H1 (cell line): ENCODE measurements at regions not wholly inside any gene's neighbourhood (a gene's known extent, or its start where the extent isn't known, plus 50 kb on each side); places are given as distances from the start of the nearest gene placed in this dataset.

Experiments used
- CTCF ChIA-PET: fragments of 300-600 bp; sonication (Branson Sonifier 250); formaldehyde crosslinking; loops from one replicate; lab custom pipeline; 2021; ENCODE audit not compliant: partially characterized antibody; lab: Charles Lee
- POLR2A ChIA-PET: fragments of 300-600 bp; sonication (Branson Sonifier 250); formaldehyde crosslinking; loops from one replicate; lab custom pipeline; 2021; ENCODE audit warnings: inconsistent platforms; ENCODE audit not compliant: partially characterized antibody; lab: Charles Lee
- DNase-seq, 2 experiments: peaks; one replicate each; pipeline versions ENCODE4 v3.0.0 to v3.0.0-alpha.2; 2010 to 2022; ENCODE audit warnings: low spot score in 2 of 2, low read depth in 1 of 2, mixed read lengths in 1 of 2
- FAIRE-seq: peaks from 2 replicates; lab custom pipeline; 2011; peaks lifted over from hg19 to GRCh38; lab: Jason Lieb, UNC
- H2AFZ ChIP-seq: 2 replicates; pipeline ENCODE4 v1.8.1; 2012; ENCODE audit warnings: low read length, inconsistent platforms
- H2AK5ac ChIP-seq: 2 replicates; pipeline ENCODE4 v1.6.1; 2013; ENCODE audit warnings: low read depth, low read length
- H2BK120ac ChIP-seq: replicated peaks from 2 replicates; pipeline ENCODE3; 2013; ENCODE audit warnings: low read depth, low read length, inconsistent platforms
- H2BK12ac ChIP-seq: 2 replicates; pipeline ENCODE4 v1.6.1; 2013; ENCODE audit warnings: low read depth, low read length
- H2BK15ac ChIP-seq: 2 replicates; pipeline ENCODE4 v1.6.1; 2013; ENCODE audit warnings: low read length
- H2BK20ac ChIP-seq: 2 replicates; pipeline ENCODE4 v1.6.1; 2013; ENCODE audit warnings: low read length
- H2BK5ac ChIP-seq: 2 replicates; pipeline ENCODE4 v1.6.1; 2013; ENCODE audit warnings: low read depth, low read length
- H3K14ac ChIP-seq: 2 replicates; pipeline ENCODE4 v1.6.1; 2013; ENCODE audit warnings: inconsistent platforms; ENCODE audit not compliant: insufficient read length
- H3K18ac ChIP-seq: 2 replicates; pipeline ENCODE4 v1.6.1; 2013; ENCODE audit warnings: low read length; ENCODE audit errors: extremely low read depth
- H3K23ac ChIP-seq: 2 replicates; pipeline ENCODE4 v1.6.1; 2013; ENCODE audit warnings: inconsistent platforms; ENCODE audit not compliant: insufficient read length
- H3K23me2 ChIP-seq: 2 replicates; pipeline ENCODE4 v1.6.1; 2013; ENCODE audit warnings: low read depth, low read length
- H3K27ac ChIP-seq: 2 replicates; pipeline ENCODE4 v1.6.1; 2011; ENCODE audit warnings: low read depth, low read length, inconsistent platforms
- H3K27me3 ChIP-seq, 4 experiments: replicated peaks in 1 of 4; 1 replicate in 1 of 4; 2 replicates in 3 of 4; pipeline versions ENCODE4 v1.6.1 to v1.8.1; 2011 to 2013; ENCODE audit warnings: low read length in 3 of 4, mild to moderate bottlenecking in 3 of 4, inconsistent platforms in 2 of 4, mixed read lengths in 2 of 4, moderate library complexity in 1 of 4; ENCODE audit not compliant: control insufficient read depth in 3 of 4, insufficient read depth in 3 of 4; ENCODE audit errors: extremely low read depth in 1 of 4
- H3K36me3 ChIP-seq, 4 experiments: 2 replicates each; pipeline versions ENCODE4 v1.6.1 to v1.8.1; 2011 to 2013; ENCODE audit warnings: mild to moderate bottlenecking in 4 of 4, low read length in 3 of 4, moderate library complexity in 2 of 4, control low read depth in 1 of 4, inconsistent platforms in 1 of 4; ENCODE audit not compliant: insufficient read depth in 4 of 4, control insufficient read depth in 2 of 4
- H3K4ac ChIP-seq: replicated peaks from 2 replicates; pipeline ENCODE3; 2013; ENCODE audit warnings: low read length, low read depth, mixed read lengths, inconsistent platforms; ENCODE audit not compliant: insufficient read length
- H3K4me1 ChIP-seq, 4 experiments: replicated peaks in 1 of 4; 1 replicate in 1 of 4; 2 replicates in 3 of 4; pipeline versions ENCODE4 v1.6.1 to v1.8.1; 2011 to 2013; ENCODE audit warnings: low read length in 3 of 4, inconsistent platforms in 2 of 4, mixed read lengths in 1 of 4; ENCODE audit not compliant: insufficient read depth in 4 of 4, control insufficient read depth in 3 of 4
- H3K4me2 ChIP-seq, 2 experiments: 2 replicates each; pipeline versions ENCODE4 v1.6.1 to v1.8.1; 2011 to 2013; ENCODE audit warnings: low read depth in 2 of 2, low read length in 2 of 2, control low read depth in 1 of 2, inconsistent platforms in 1 of 2, mild to moderate bottlenecking in 1 of 2; ENCODE audit not compliant: insufficient read depth in 1 of 2
- H3K4me3 ChIP-seq, 4 experiments: fragments of 200-600, 300-600 bp in 1 of 4; sonication (generic), shearing (Covaris generic), sonication (Bioruptor Twin) in 1 of 4; 2 replicates each; pipeline versions ENCODE4 v1.5.1 to v1.8.1; 2011 to 2016; ENCODE audit warnings: low read length in 4 of 4, low read depth in 3 of 4, control low read depth in 2 of 4, inconsistent platforms in 2 of 4, mild to moderate bottlenecking in 2 of 4, mixed read lengths in 1 of 4, moderate library complexity in 1 of 4; ENCODE audit not compliant: insufficient read depth in 2 of 4; ENCODE audit errors: extremely low read depth in 1 of 4
- H3K56ac ChIP-seq: replicated peaks from 2 replicates; pipeline ENCODE3; 2013; ENCODE audit warnings: low read depth, mild to moderate bottlenecking, mixed read lengths, low read length, inconsistent platforms; ENCODE audit not compliant: insufficient read length
- H3K79me1 ChIP-seq: 2 replicates; pipeline ENCODE4 v1.6.1; 2013; ENCODE audit warnings: low read depth, low read length, control low read depth
- H3K79me2 ChIP-seq, 2 experiments: 2 replicates each; pipeline versions ENCODE4 v1.6.1 to v1.8.1; 2012 to 2013; ENCODE audit warnings: low read length in 2 of 2, mild to moderate bottlenecking in 2 of 2, inconsistent platforms in 1 of 2; ENCODE audit not compliant: insufficient read depth in 2 of 2, control insufficient read depth in 1 of 2
- H3K9ac ChIP-seq, 4 experiments: replicated peaks in 1 of 4; 1 replicate in 1 of 4; 2 replicates in 3 of 4; pipeline versions ENCODE4 v1.6.1 to v1.8.1; 2011 to 2013; ENCODE audit warnings: low read depth in 3 of 4, low read length in 3 of 4, control low read depth in 2 of 4, mild to moderate bottlenecking in 2 of 4, moderate library complexity in 2 of 4, inconsistent platforms in 1 of 4; ENCODE audit errors: extremely low read depth in 1 of 4
- H3K9me3 ChIP-seq, 2 experiments: 2 replicates each; pipeline versions ENCODE4 v1.6.1 to v1.8.1; 2012 to 2013; ENCODE audit warnings: mild to moderate bottlenecking in 2 of 2, moderate library complexity in 2 of 2, control low read depth in 1 of 2, inconsistent platforms in 1 of 2, low read depth in 1 of 2, low read length in 1 of 2, mixed read lengths in 1 of 2; ENCODE audit not compliant: insufficient read depth in 2 of 2
- H4K20me1 ChIP-seq, 2 experiments: replicated peaks in 1 of 2; 2 replicates each; pipeline versions ENCODE3 to v1.8.1; 2011 to 2013; ENCODE audit warnings: inconsistent platforms in 2 of 2, low read length in 2 of 2, mild to moderate bottlenecking in 1 of 2; ENCODE audit not compliant: insufficient read depth in 2 of 2, control insufficient read depth in 1 of 2
- H4K5ac ChIP-seq: 2 replicates; pipeline ENCODE4 v1.6.1; 2013; ENCODE audit warnings: low read length, low read depth, mixed read lengths, inconsistent platforms; ENCODE audit not compliant: insufficient read length
- H4K8ac ChIP-seq: 2 replicates; pipeline ENCODE4 v1.8.0; 2013; ENCODE audit warnings: mild to moderate bottlenecking, moderate library complexity, low read length, inconsistent platforms; ENCODE audit not compliant: insufficient read depth; ENCODE audit errors: extremely low read depth
- H4K91ac ChIP-seq: replicated peaks from 2 replicates; pipeline ENCODE3; 2013; ENCODE audit warnings: low read length, mixed read lengths, inconsistent platforms; ENCODE audit not compliant: insufficient read length
- CBX8 ChIP-seq: fragments of 300-800, 300-1000 bp; sonication (generic); IDR thresholded peaks from 2 replicates; pipeline ENCODE4 v1.7.1; 2016; ENCODE audit warnings: low read depth, low read length, borderline replicate concordance
- EZH2 ChIP-seq: fragments of 200-600 bp; sonication (generic); IDR thresholded peaks from 2 replicates; pipeline ENCODE4 v1.7.1; 2012; ENCODE audit warnings: low read depth, mild to moderate bottlenecking, moderate library complexity, low read length, inconsistent platforms; ENCODE audit not compliant: severe bottlenecking
- GABPA ChIP-seq: IDR thresholded peaks from 2 replicates; pipeline ENCODE4 v1.6.1; 2011; ENCODE audit warnings: mild to moderate bottlenecking, low read length, moderate library complexity, borderline replicate concordance; ENCODE audit not compliant: insufficient read depth
- KDM4A ChIP-seq: IDR thresholded peaks from one replicate; pipeline ENCODE4 v1.7.1; 2012; ENCODE audit warnings: low read depth, mild to moderate bottlenecking, moderate library complexity, low read length, inconsistent platforms; ENCODE audit not compliant: severe bottlenecking
- KDM5A ChIP-seq: fragments of 200-600 bp; IDR thresholded peaks from 2 replicates; pipeline ENCODE4 v1.7.1; 2012; ENCODE audit warnings: mild to moderate bottlenecking, low read length, inconsistent platforms, mixed read lengths
- MAFK ChIP-seq: IDR thresholded peaks from 2 replicates; pipeline ENCODE4 v1.6.1; 2012; ENCODE audit warnings: low read depth, mild to moderate bottlenecking, improper control_type of control experiment, low read length
- PHF8 ChIP-seq: fragments of 200-600 bp; sonication (generic); conservative IDR thresholded peaks from 2 replicates; pipeline ENCODE4 v1.7.1; 2012; ENCODE audit warnings: low read depth, mild to moderate bottlenecking, inconsistent platforms, low read length, moderate library complexity
- RBBP5 ChIP-seq: IDR thresholded peaks from 2 replicates; pipeline ENCODE4 v1.7.1; 2012; ENCODE audit warnings: low read depth, mild to moderate bottlenecking, inconsistent platforms, low read length, moderate library complexity, borderline replicate concordance
- SIN3A ChIP-seq, 2 experiments: IDR thresholded peaks in 1 of 2; conservative IDR thresholded peaks in 1 of 2; 2 replicates each; pipeline ENCODE4 v1.6.1; 2011 to 2012; ENCODE audit warnings: low read length in 2 of 2, improper control_type of control experiment in 1 of 2, low read depth in 1 of 2, mild to moderate bottlenecking in 1 of 2
- SP4 ChIP-seq: IDR thresholded peaks from 2 replicates; pipeline ENCODE4 v1.6.1; 2012; ENCODE audit warnings: low read length, inconsistent platforms
- TAF7 ChIP-seq: optimal IDR thresholded peaks from 2 replicates; pipeline ENCODE3; 2011; ENCODE audit warnings: low read depth, mild to moderate bottlenecking, inconsistent platforms, low read length, moderate library complexity, borderline replicate concordance
- WGBS, 2 experiments: shearing (Covaris generic) in 1 of 2; methylation state at CpG; one replicate each; pipeline versions ENCODE4 v1.1.6 to v1.1.7; 2013 to 2015; ENCODE audit warnings: low lambda C conversion rate in 2 of 2, mixed read lengths in 2 of 2, inconsistent platforms in 1 of 2, low coverage in 1 of 2, missing lambda C conversion rate in 1 of 2; ENCODE audit not compliant: insufficient replicate concordance in 2 of 2, insufficient coverage in 1 of 2, insufficient read length in 1 of 2; ENCODE audit errors: extremely low coverage in 1 of 2, missing lambda C conversion rate in 1 of 2; 5-methylcytosine and 5-hydroxymethylcytosine counted together
- TF ChIP-seq, protein P1 (sequence below): IDR thresholded peaks from 2 replicates; pipeline ENCODE4 v1.6.1; 2011; ENCODE audit warnings: low read depth, mild to moderate bottlenecking, low read length; ENCODE audit not compliant: insufficient read depth

DNA sequence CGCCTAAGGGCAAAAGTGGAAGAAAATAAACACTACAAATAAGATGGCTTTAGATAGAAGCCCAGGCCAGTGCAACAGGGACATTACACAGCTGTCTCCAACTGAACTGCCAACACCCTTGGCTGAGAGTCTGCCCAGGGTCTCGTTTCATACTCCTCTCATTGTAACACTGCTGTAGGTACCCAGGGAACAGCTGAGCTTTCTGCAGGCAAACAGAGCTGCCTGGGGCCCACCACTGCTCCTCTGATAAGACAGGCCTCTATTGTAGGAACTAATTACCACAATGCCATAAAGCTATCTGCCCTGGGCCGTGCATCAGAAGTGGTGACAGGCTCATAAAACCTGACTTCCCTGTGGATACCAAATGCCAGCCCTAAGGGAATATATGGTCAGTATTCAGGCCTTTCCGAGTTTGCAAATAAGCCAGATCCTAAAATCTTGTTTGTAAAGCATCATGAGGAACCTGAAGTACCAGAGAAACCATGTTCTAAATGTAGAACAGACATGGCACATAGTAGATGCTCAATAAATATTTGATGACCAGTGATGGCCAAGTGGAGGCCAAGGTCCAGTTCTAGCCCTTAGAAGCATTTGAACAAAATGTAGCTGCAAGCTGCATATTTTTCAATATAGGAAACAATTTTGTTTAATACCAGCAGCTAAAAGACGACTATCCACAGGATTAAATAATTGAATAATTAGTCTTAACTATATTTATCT lies 84.3 kb upstream of the NEO1 start:
- H2AK5ac ChIP-seq = no peak overlapping the region
- no peak overlapping the region for H4K5ac ChIP-seq
- no peak overlapping the region for H4K91ac ChIP-seq
- no peak overlapping the region for H2BK15ac ChIP-seq
- no peak overlapping the region for H3K56ac ChIP-seq
- 84% methylated on average over 5 of the region's 5 CpGs; no CpG with 5 or more reads in 1 of the 2 experiments for WGBS, 2 experiments
- no peak overlapping the region for H3K27ac ChIP-seq
- no peak overlapping the region for H2BK20ac ChIP-seq
- no peak overlapping the region for H3K14ac ChIP-seq
- DNase-seq = no peak
- H3K4me3 ChIP-seq = no peak overlapping the region
- ChIA-PET CTCF (interaction anchor here (0.5 to 1.1 kb wide), 2 partner anchors 21 to 47 kb away, joined by 3 read pairs; no protein-coding TSS in a partner anchor), POLR2A (no interaction called here)
- peaks cover 0 to 3% of the 10 kb centered on the region in 2 experiments; a peak in 1 of 4 replicates for H3K9me3 ChIP-seq
- H4K8ac ChIP-seq = no peak overlapping the region
- no peaks in the 10 kb centered on the region for H3K79me1 ChIP-seq
- no peak overlapping the region for H2BK120ac ChIP-seq
- no peak overlapping the region for H2BK5ac ChIP-seq
- no peak overlapping the region for H2BK12ac ChIP-seq
- H3K18ac ChIP-seq = no peak overlapping the region
- FAIRE-seq = no peak
- no peaks in the 10 kb centered on the region for H3K79me2 ChIP-seq
- H3K36me3 ChIP-seq = no peaks in the 10 kb centered on the region
- no peak overlapping the region for H3K4ac ChIP-seq
- H3K27me3 ChIP-seq = no peaks in the 10 kb centered on the region
- H3K4me1 ChIP-seq = peaks cover 0 to 3% (median under 1%) of the 10 kb centered on the region in 4 experiments; a peak in 1 of 7 replicates
- H3K9ac ChIP-seq = no peak overlapping the region
- H3K23ac ChIP-seq = no peak overlapping the region
- no peaks in the 10 kb centered on the region for H4K20me1 ChIP-seq
- H2AFZ ChIP-seq = no peak overlapping the region
- no peaks in the 10 kb centered on the region for H3K23me2 ChIP-seq
- H3K4me2 ChIP-seq = no peak overlapping the region
- TF ChIP-seq, protein P1, sequence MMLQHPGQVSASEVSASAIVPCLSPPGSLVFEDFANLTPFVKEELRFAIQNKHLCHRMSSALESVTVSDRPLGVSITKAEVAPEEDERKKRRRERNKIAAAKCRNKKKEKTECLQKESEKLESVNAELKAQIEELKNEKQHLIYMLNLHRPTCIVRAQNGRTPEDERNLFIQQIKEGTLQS = no peak
- TF ChIP-seq MAFK (no peak), SIN3A (conservative IDR thresholded peaks at IDR 0.05 in 1 of 2, IDR thresholded peaks at IDR 0.05 in 1 of 2; ENCODE audit: low read depth in 1 of 2, low read length in 2 of 2) (no peak), KDM5A (no peak), EZH2 (no peak), TAF7 (no peak), SP4 (no peak), KDM4A (no peak), CBX8 (no peak), GABPA (no peak), PHF8 (no peak), RBBP5 (no peak)
